A673 (cell line): ENCODE measurements at regions not wholly inside any gene's neighbourhood (a gene's known extent, or its start where the extent isn't known, plus 50 kb on each side); places are given as distances from the start of the nearest gene placed in this dataset.

ENCODE experiments used
- BruUV-seq: library from RNA; stranded (reverse); fragments of 400-500 nt; replicated peaks from 2 replicates; lab custom pipeline; 2021; lab: Mats Ljungman, UMichigan
- CTCF ChIA-PET: fragments of 300-600 bp; sonication (Branson Sonifier 250); formaldehyde crosslinking; loops from one replicate; lab custom pipeline; 2022; ENCODE audit warnings: antibody characterized with exemption; lab: Charles Lee
- POLR2A ChIA-PET: fragments of 300-600 bp; sonication (Branson Sonifier 250); formaldehyde crosslinking; loops from one replicate; lab custom pipeline; 2022; ENCODE audit warnings: antibody characterized with exemption; ENCODE audit not compliant: low non-redundant PET; lab: Charles Lee
- DNase-seq: peaks from one replicate; pipeline ENCODE4 v3.0.0-alpha.2; 2015; ENCODE audit warnings: low spot score
- H3K27ac ChIP-seq: fragments of 200-600 bp; sonication (generic); 2 replicates; pipeline ENCODE4 v1.5.1; 2016; ENCODE audit warnings: mixed run types, low read depth, mild to moderate bottlenecking, mixed read lengths, antibody characterized with exemption, low read length; ENCODE audit not compliant: poor library complexity, severe bottlenecking
- H3K27me3 ChIP-seq: fragments of 200-600 bp; sonication (generic); replicated peaks from 2 replicates; pipeline ENCODE4 v1.6.1; 2017; ENCODE audit warnings: mixed run types, low read depth, mild to moderate bottlenecking, mixed read lengths, antibody characterized with exemption, low read length; ENCODE audit not compliant: insufficient read depth, poor library complexity
- H3K36me3 ChIP-seq: fragments of 200-600 bp; sonication (generic); 2 replicates; pipeline ENCODE4 v1.6.1; 2016; ENCODE audit warnings: mixed run types, mild to moderate bottlenecking, mixed read lengths, antibody characterized with exemption, low read length; ENCODE audit not compliant: insufficient read depth, poor library complexity, severe bottlenecking
- H3K4me1 ChIP-seq: fragments of 200-600 bp; sonication (generic); 2 replicates; pipeline ENCODE4 v1.6.1; 2017; ENCODE audit warnings: mixed run types, mild to moderate bottlenecking, mixed read lengths, antibody characterized with exemption, low read length; ENCODE audit not compliant: insufficient read depth, poor library complexity, severe bottlenecking
- H3K4me3 ChIP-seq: fragments of 200-600 bp; sonication (generic); 2 replicates; pipeline ENCODE4 v1.5.1; 2016; ENCODE audit warnings: low read depth, mixed run types, mild to moderate bottlenecking, mixed read lengths, low read length; ENCODE audit not compliant: poor library complexity, severe bottlenecking
- H3K9me3 ChIP-seq: fragments of 200-600 bp; sonication (generic); 2 replicates; pipeline ENCODE4 v1.6.1; 2016; ENCODE audit warnings: mixed run types, low read depth, mild to moderate bottlenecking, mixed read lengths, antibody characterized with exemption, low read length; ENCODE audit not compliant: poor library complexity, severe bottlenecking
- CTCF ChIP-seq: fragments of 300-800, 200-600 bp; sonication (generic); conservative IDR thresholded peaks from 2 replicates; pipeline ENCODE4 v1.5.1; 2017; ENCODE audit warnings: low read depth, mild to moderate bottlenecking, antibody characterized with exemption, low read length, moderate library complexity, mixed read lengths
- EZH2 ChIP-seq: fragments of 200-600 bp; sonication (generic); IDR thresholded peaks from 2 replicates; pipeline ENCODE4 v1.6.1; 2017; ENCODE audit warnings: borderline replicate concordance, low read depth, mild to moderate bottlenecking, mixed read lengths, antibody characterized with exemption, low read length; ENCODE audit not compliant: poor library complexity, severe bottlenecking
- intact Hi-C: fragments of 100-400 bp; cut with micrococcal nuclease; formaldehyde crosslinking; loops from one replicate; pipeline ENCODE4 v1.10.0; 2022; ENCODE audit not compliant: unreplicated experiment

GRCh38 chr20:61053889-61054288, 198.2 kb upstream of the CDH4 start:
- DNase-seq: no peak
- TF ChIP-seq CTCF: no peak
- no peak for TF ChIP-seq EZH2
- Histone ChIP-seq H3K4me1 (peaks cover 6% of the 10 kb centered on the region), H3K36me3 (no peaks in the 10 kb centered on the region), H3K9me3 (no peaks in the 10 kb centered on the region), H3K4me3 (no peak overlapping the region), H3K27me3 (peaks cover 66% of the 10 kb centered on the region), H3K27ac (no peak overlapping the region)
- CTCF ChIA-PET: no interaction called here
- intact Hi-C loops: no loop called here
- BruUV-seq: no TSS peak
- POLR2A ChIA-PET: no interaction called here

DNA sequence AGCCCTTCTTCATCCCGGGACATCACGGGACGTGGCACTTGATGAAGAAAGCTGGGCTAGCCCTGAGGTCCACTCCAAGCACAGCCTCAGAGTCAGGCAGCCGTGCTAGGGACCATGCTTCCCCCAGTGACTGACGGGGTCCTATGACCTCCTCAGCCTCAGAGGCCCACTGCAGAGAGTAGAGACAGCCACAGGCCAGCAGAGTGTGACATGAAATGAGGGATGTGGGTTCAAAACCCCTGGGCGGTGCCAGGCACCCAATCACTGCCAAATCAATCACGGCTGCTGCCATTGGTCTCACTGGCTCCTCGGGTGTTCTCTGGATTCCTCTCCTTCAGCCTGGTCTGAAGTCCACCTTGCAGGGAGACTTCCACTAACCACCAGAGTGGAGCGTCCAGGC, 197.7 kb upstream of the CDH4 start:
- POLR2A ChIA-PET: no interaction called here
- DNase-seq: no peak
- Histone ChIP-seq H3K4me3 (no peak overlapping the region), H3K9me3 (no peaks in the 10 kb centered on the region), H3K27ac (no peak overlapping the region), H3K4me1 (peaks cover 6% of the 10 kb centered on the region), H3K27me3 (peaks cover 69% of the 10 kb centered on the region), H3K36me3 (no peaks in the 10 kb centered on the region)
- BruUV-seq: no TSS peak
- intact Hi-C loops: no loop called here
- TF ChIP-seq CTCF: no peak
- no peak for TF ChIP-seq EZH2
- CTCF ChIA-PET: no interaction called here

DNA sequence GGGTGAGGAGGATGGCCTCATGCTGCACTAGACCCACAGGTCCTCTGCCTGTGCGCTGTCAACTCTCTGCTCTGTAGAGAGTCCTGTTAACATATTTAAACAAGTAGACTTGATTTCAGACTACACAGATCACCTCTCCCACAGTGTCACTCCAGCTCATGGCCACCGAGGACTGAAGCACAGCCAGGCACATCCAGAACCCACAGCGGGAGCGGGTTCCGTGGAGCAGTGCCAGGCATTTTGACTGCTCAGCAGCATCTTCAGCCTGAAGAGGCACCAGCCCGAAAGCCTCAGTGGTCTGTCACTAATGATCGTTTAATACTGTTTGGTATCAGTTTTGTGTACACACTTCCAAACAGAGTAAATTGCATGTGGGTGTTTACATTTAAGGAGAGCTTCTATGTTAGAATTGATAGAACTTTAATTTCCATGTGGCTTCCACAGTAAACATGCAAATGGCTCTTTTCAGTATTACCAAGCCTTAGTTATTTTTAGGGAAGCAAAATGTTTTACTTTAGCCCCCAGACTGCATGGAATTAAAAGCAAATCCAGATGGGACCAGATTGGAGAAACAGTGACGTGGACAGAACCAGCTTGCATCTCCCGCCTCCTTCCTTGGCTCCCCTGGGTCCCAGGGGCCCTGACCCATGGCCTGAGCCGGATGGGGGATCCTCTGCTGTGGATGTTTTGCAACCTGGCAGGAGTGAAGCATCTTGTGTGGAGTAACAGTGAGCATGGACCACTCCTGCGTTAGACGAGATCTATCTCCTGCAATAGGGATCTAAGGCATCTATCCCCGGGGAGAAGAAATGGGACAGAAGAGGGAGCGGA, 196.7 kb upstream of the CDH4 start:
- no TSS peak for BruUV-seq
- H3K4me3 ChIP-seq: no peak overlapping the region
- intact Hi-C loops: no loop called here
- no peak overlapping the region for H3K27ac ChIP-seq
- ChIA-PET POLR2A (no interaction called here), CTCF (no interaction called here)
- peaks cover 6% of the 10 kb centered on the region for H3K4me1 ChIP-seq
- TF ChIP-seq CTCF (no peak), EZH2 (no peak)
- no peaks in the 10 kb centered on the region for H3K9me3 ChIP-seq
- H3K36me3 ChIP-seq: no peaks in the 10 kb centered on the region
- no peak for DNase-seq
- H3K27me3 ChIP-seq: peaks cover 75% of the 10 kb centered on the region
